ENCODE measurements at regions not wholly inside any gene's neighbourhood (a gene's known extent, or its start where the extent isn't known, plus 50 kb on each side); places are given as distances from the start of the nearest gene placed in this dataset.

DNA sequence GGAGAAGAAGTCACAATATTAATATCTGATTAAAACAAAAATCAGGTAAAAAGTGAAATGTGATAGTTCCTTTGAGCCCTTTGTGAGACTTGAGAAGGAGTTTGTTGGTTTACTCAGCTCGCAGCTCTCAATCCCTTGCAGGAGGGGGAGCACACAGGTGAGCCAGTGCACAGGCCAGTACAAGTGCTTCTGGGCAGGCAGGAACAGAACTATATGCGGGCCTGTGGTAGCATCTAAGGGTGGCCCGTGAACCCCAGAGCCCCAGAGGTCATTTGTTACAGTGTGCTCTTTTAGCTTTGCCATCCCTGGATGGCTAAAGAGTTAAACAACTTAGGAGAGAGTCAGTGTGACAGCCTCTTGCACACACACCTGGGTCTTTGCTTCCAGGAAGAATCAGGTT, 215.3 kb upstream of the EDIL3 start:
- Histone ChIP-seq H3K9me3 (no peaks in the 10 kb centered on the region), H3K4me1 (no peaks in the 10 kb centered on the region), H3K4me3 (no peak overlapping the region), H3K27ac (no peak overlapping the region), H3K4me2 (no peak overlapping the region)
- TF ChIP-seq EHF (CRISPR knock-in tag; IDR thresholded peaks at IDR 0.05) (no peak), TFCP2L1 (CRISPR knock-in tag; IDR thresholded peaks at IDR 0.05) (no peak), ZSCAN20 (CRISPR knock-in tag; IDR thresholded peaks at IDR 0.05) (no peak), RNF2 (IDR thresholded peaks at IDR 0.05; ENCODE audit: borderline replicate concordance, low read depth) (no peak), ZC3H11A (IDR thresholded peaks at IDR 0.05) (no peak)
- TF ChIP-seq, protein P1, sequence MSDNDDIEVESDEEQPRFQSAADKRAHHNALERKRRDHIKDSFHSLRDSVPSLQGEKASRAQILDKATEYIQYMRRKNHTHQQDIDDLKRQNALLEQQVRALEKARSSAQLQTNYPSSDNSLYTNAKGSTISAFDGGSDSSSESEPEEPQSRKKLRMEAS (IDR thresholded peaks at IDR 0.05), result no peak
- TF ChIP-seq, protein P2, sequence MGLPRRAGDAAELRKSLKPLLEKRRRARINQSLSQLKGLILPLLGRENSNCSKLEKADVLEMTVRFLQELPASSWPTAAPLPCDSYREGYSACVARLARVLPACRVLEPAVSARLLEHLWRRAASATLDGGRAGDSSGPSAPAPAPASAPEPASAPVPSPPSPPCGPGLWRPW (IDR thresholded peaks at IDR 0.05), result no peak
- TF ChIP-seq, protein P3, sequence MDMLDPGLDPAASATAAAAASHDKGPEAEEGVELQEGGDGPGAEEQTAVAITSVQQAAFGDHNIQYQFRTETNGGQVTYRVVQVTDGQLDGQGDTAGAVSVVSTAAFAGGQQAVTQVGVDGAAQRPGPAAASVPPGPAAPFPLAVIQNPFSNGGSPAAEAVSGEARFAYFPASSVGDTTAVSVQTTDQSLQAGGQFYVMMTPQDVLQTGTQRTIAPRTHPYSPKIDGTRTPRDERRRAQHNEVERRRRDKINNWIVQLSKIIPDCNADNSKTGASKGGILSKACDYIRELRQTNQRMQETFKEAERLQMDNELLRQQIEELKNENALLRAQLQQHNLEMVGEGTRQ (IDR thresholded peaks at IDR 0.05), result no peak
- ATAC-seq (no peak), FAIRE-seq (no peak), DNase-seq (ENCODE audit: low read depth in 1 of 2, low spot score in 1 of 2) (no peak)
- ChIA-PET POLR2A (no interaction called here), CTCF (no interaction called here)
- 22% methylated on average over 3 of the region's 3 CpGs for WGBS (ENCODE audit: missing lambda C conversion rate)

DNA sequence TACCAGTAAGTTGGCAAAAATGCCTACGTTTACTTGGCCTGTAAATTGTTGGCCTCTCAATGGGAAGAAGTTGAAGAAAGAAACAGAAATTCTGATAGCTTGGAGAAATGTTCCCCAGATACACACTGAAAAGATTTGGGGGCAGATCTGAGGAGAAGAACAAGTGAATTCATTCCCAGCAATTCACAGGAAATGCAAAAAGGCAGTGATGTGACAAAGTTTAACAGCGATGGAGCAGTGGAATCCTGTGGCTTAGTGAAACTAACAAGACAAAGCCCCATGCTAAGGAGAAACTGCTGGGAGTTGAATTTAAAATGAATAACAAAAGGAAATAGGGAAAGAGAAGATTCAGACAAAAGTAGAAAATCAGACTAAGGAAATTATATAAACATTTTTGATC, 213.2 kb upstream of the EDIL3 start:
- no peak for DNase-seq (ENCODE audit: low read depth in 1 of 2, low spot score in 1 of 2)
- ChIA-PET POLR2A (no interaction called here), CTCF (no interaction called here)
- Histone ChIP-seq H3K4me3 (no peak overlapping the region), H3K9me3 (no peaks in the 10 kb centered on the region), H3K27ac (no peak overlapping the region), H3K4me1 (no peaks in the 10 kb centered on the region), H3K4me2 (no peak overlapping the region)
- ATAC-seq, result no peak
- WGBS (ENCODE audit: missing lambda C conversion rate), result 35% methylated on average over 2 of the region's 2 CpGs
- TF ChIP-seq POLR2A (IDR thresholded peaks at IDR 0.05; ENCODE audit: low read length), result no peak
- TF ChIP-seq EHMT2 (IDR thresholded peaks at IDR 0.05; ENCODE audit: low read depth), result no peak
- no peak for TF ChIP-seq GATA3 (IDR thresholded peaks at IDR 0.05; ENCODE audit: borderline replicate concordance)
- TF ChIP-seq EHF (CRISPR knock-in tag; IDR thresholded peaks at IDR 0.05), result no peak
- no peak for TF ChIP-seq RAD21 (conservative IDR thresholded peaks at IDR 0.05 in 1 of 2, IDR thresholded peaks at IDR 0.05 in 1 of 2)
- TF ChIP-seq, protein P4, sequence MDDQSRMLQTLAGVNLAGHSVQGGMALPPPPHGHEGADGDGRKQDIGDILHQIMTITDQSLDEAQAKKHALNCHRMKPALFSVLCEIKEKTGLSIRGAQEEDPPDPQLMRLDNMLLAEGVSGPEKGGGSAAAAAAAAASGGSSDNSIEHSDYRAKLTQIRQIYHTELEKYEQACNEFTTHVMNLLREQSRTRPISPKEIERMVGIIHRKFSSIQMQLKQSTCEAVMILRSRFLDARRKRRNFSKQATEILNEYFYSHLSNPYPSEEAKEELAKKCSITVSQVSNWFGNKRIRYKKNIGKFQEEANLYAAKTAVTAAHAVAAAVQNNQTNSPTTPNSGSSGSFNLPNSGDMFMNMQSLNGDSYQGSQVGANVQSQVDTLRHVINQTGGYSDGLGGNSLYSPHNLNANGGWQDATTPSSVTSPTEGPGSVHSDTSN (IDR thresholded peaks at IDR 0.05), result no peak
- no peak for TF ChIP-seq POLR2AphosphoS2 (conservative IDR thresholded peaks at IDR 0.05; ENCODE audit: low read length)
- no peak for TF ChIP-seq NR3C1 (IDR thresholded peaks at IDR 0.05)
- no peak for FAIRE-seq

DNA sequence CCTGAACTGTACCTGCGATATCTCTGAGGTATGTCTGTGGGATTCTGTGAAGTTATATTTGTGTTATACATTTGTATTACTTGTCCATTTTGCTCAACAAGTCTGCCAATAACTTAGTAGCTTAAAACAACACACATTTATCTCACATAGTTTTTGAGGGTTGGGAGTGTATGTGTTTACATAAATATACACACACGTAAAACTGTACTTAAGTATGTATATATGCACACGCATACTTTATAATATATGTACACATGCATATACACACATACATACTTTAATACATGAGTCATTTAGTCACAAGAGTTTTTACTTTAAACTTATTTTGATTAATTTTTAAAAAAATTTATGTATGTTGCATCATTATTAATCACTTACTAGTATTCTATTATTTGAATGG, 205.9 kb upstream of the EDIL3 start:
- no peak overlapping the region for H3K4me2 ChIP-seq
- H3K4me1 ChIP-seq, result no peaks in the 10 kb centered on the region
- H3K9me3 ChIP-seq, result no peaks in the 10 kb centered on the region
- DNase-seq (ENCODE audit: low read depth in 1 of 2, low spot score in 1 of 2) (no peak), FAIRE-seq (no peak), ATAC-seq (no peak)
- no peak for TF ChIP-seq NR3C1 (IDR thresholded peaks at IDR 0.05)
- TF ChIP-seq PHF8 (IDR thresholded peaks at IDR 0.05; ENCODE audit: borderline replicate concordance, low read depth), result no peak
- no peak for TF ChIP-seq RNF2 (IDR thresholded peaks at IDR 0.05; ENCODE audit: borderline replicate concordance, low read depth)
- no peak for TF ChIP-seq CBX8 (IDR thresholded peaks at IDR 0.05)
- no peak for TF ChIP-seq MAZ (IDR thresholded peaks at IDR 0.05; ENCODE audit: borderline replicate concordance, low read depth, low read length)
- no peak for TF ChIP-seq CBX2 (IDR thresholded peaks at IDR 0.05; ENCODE audit: borderline replicate concordance, low read depth)
- TF ChIP-seq KDM1A (IDR thresholded peaks at IDR 0.05; ENCODE audit: low read depth), result no peak
- TF ChIP-seq, protein P2 (IDR thresholded peaks at IDR 0.05), result no peak
- no peak for TF ChIP-seq HOXB5 (CRISPR knock-in tag; IDR thresholded peaks at IDR 0.05)
- TF ChIP-seq, protein P5, sequence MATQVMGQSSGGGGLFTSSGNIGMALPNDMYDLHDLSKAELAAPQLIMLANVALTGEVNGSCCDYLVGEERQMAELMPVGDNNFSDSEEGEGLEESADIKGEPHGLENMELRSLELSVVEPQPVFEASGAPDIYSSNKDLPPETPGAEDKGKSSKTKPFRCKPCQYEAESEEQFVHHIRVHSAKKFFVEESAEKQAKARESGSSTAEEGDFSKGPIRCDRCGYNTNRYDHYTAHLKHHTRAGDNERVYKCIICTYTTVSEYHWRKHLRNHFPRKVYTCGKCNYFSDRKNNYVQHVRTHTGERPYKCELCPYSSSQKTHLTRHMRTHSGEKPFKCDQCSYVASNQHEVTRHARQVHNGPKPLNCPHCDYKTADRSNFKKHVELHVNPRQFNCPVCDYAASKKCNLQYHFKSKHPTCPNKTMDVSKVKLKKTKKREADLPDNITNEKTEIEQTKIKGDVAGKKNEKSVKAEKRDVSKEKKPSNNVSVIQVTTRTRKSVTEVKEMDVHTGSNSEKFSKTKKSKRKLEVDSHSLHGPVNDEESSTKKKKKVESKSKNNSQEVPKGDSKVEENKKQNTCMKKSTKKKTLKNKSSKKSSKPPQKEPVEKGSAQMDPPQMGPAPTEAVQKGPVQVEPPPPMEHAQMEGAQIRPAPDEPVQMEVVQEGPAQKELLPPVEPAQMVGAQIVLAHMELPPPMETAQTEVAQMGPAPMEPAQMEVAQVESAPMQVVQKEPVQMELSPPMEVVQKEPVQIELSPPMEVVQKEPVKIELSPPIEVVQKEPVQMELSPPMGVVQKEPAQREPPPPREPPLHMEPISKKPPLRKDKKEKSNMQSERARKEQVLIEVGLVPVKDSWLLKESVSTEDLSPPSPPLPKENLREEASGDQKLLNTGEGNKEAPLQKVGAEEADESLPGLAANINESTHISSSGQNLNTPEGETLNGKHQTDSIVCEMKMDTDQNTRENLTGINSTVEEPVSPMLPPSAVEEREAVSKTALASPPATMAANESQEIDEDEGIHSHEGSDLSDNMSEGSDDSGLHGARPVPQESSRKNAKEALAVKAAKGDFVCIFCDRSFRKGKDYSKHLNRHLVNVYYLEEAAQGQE (IDR thresholded peaks at IDR 0.05), result no peak
- TF ChIP-seq, protein P1 (IDR thresholded peaks at IDR 0.05), result no peak
- TF ChIP-seq, protein P6, sequence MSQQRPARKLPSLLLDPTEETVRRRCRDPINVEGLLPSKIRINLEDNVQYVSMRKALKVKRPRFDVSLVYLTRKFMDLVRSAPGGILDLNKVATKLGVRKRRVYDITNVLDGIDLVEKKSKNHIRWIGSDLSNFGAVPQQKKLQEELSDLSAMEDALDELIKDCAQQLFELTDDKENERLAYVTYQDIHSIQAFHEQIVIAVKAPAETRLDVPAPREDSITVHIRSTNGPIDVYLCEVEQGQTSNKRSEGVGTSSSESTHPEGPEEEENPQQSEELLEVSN (IDR thresholded peaks at IDR 0.05; ENCODE audit: borderline replicate concordance, low read depth), result no peak
- TF ChIP-seq RCOR1 (IDR thresholded peaks at IDR 0.05; ENCODE audit: low read depth, low read length), result no peak
- TF ChIP-seq KDM5A (IDR thresholded peaks at IDR 0.05), result no peak
- no peak for TF ChIP-seq FOXS1 (CRISPR knock-in tag; IDR thresholded peaks at IDR 0.05)
- no peak for TF ChIP-seq HOXA7 (CRISPR knock-in tag; IDR thresholded peaks at IDR 0.05)
- TF ChIP-seq JUN (IDR thresholded peaks at IDR 0.05), result no peak
- TF ChIP-seq MAFK (IDR thresholded peaks at IDR 0.05; ENCODE audit: partially characterized antibody), result no peak
- TF ChIP-seq ESRRA (IDR thresholded peaks at IDR 0.05; ENCODE audit: borderline replicate concordance, low read length), result no peak
- H3K4me3 ChIP-seq, result no peak overlapping the region
- ChIA-PET POLR2A (no interaction called here), CTCF (no interaction called here)
- WGBS (ENCODE audit: missing lambda C conversion rate), result 65% methylated on average over 3 of the region's 3 CpGs
- H3K27ac ChIP-seq, result no peak overlapping the region
